HG03354 (cell line): ENCODE measurements at regions not wholly inside any gene's neighbourhood (a gene's known extent, or its start where the extent isn't known, plus 50 kb on each side); places are given as distances from the start of the nearest gene placed in this dataset.

Source experiments
- ATAC-seq: cut with Tn5 transposase; IDR thresholded peaks from one replicate; pipeline ENCODE4 v1.9.1; 2021; ENCODE audit warnings: mild to moderate bottlenecking; ENCODE audit not compliant: unreplicated experiment, poor library complexity, severe bottlenecking

- ATAC-seq, result no peak
These were observed 231.1 kb upstream of the IL12A start for GRCh38 chr3:159757341-159758060.

- ATAC-seq, result no peak
These were observed 228.6 kb upstream of the IL12A start for GRCh38 chr3:159760046-159760445.

GRCh38 chr3:159761369-159761768 lies 227.3 kb upstream of the IL12A start:
- no peak for ATAC-seq

- ATAC-seq, result no peak
These were observed 226.6 kb upstream of the IL12A start for GRCh38 chr3:159761848-159762635.

GRCh38 chr3:159763011-159763601 lies 225.5 kb upstream of the IL12A start:
- peak; percentile 46 for ATAC-seq

- peak; percentile 72 for ATAC-seq
These were observed 224.8 kb upstream of the IL12A start for GRCh38 chr3:159763602-159764489.

GRCh38 chr3:159764490-159765029 lies 224.1 kb upstream of the IL12A start:
- no peak for ATAC-seq

GRCh38 chr3:159765030-159765859 lies 223.4 kb upstream of the IL12A start:
- no peak for ATAC-seq

- no peak for ATAC-seq
These were observed 222.8 kb upstream of the IL12A start for GRCh38 chr3:159765860-159766294.

GRCh38 chr3:159766563-159767185 lies 222.0 kb upstream of the IL12A start:
- no peak for ATAC-seq

GRCh38 chr3:159770998-159771397 lies 217.6 kb upstream of the IL12A start:
- ATAC-seq, result no peak

GRCh38 chr3:159771865-159772611 lies 216.6 kb upstream of the IL12A start:
- no peak for ATAC-seq

- no peak for ATAC-seq
These were observed 214.9 kb upstream of the IL12A start for GRCh38 chr3:159773706-159774105.

GRCh38 chr3:159775372-159775961 lies 213.2 kb upstream of the IL12A start:
- no peak for ATAC-seq

GRCh38 chr3:159776779-159777178 lies 211.9 kb upstream of the IL12A start:
- no peak for ATAC-seq

- ATAC-seq, result no peak
These were observed 208.8 kb upstream of the IL12A start for GRCh38 chr3:159779883-159780282.

- no peak for ATAC-seq
These were observed 206.8 kb upstream of the IL12A start for GRCh38 chr3:159781867-159782266.
